CD8-positive, alpha-beta memory T cell (primary cell): ENCODE measurements at regions not wholly inside any gene's neighbourhood (a gene's known extent, or its start where the extent isn't known, plus 50 kb on each side); places are given as distances from the start of the nearest gene placed in this dataset.
"Not testable (repeated sequence)": the region's sequence is repeated elsewhere in the genome, so short reads cannot be mapped to it uniquely, and the experiment has no call there.

Source experiments
- CTCF ChIA-PET: fragments of 350-600 bp; sonication (Branson Sonifier 250); formaldehyde crosslinking; loops from one replicate; lab custom pipeline; 2021; ENCODE audit warnings: antibody characterized with exemption; lab: Charles Lee
- POLR2A ChIA-PET: fragments of 350-600 bp; sonication (Branson Sonifier 250); formaldehyde crosslinking; loops from one replicate; lab custom pipeline; 2021; ENCODE audit warnings: antibody characterized with exemption; lab: Charles Lee
- DNase-seq, 5 donors: peaks; one replicate each; pipeline versions ENCODE4 v3.0.0 to v3.0.0-alpha.2; 2020 to 2022; ENCODE audit warnings: mixed read lengths in 1 of 5
- H3K27ac ChIP-seq: one replicate; pipeline ENCODE4 v1.7.0; 2013; ENCODE audit warnings: low read depth, mild to moderate bottlenecking, low read length, moderate library complexity
- H3K27me3 ChIP-seq: 2 replicates; pipeline ENCODE4 v1.7.0; 2013; ENCODE audit warnings: low read length, mild to moderate bottlenecking; ENCODE audit not compliant: insufficient read depth, poor library complexity, severe bottlenecking
- H3K36me3 ChIP-seq: 2 replicates; pipeline ENCODE4 v1.7.0; 2013; ENCODE audit warnings: mild to moderate bottlenecking, low read length, moderate library complexity; ENCODE audit not compliant: insufficient read depth
- H3K4me1 ChIP-seq: 2 replicates; pipeline ENCODE4 v1.7.0; 2013; ENCODE audit warnings: mild to moderate bottlenecking, low read length, moderate library complexity; ENCODE audit not compliant: insufficient read depth
- H3K4me3 ChIP-seq: 2 replicates; pipeline ENCODE4 v1.7.0; 2013; ENCODE audit warnings: mild to moderate bottlenecking, low read length
- H3K9me3 ChIP-seq: 2 replicates; pipeline ENCODE4 v1.7.0; 2013; ENCODE audit warnings: mild to moderate bottlenecking, low read length
- H3K27ac Mint-ChIP-seq, 8 donors: one replicate each; pipeline ENCODE4 v1.8.0; 2020 to 2021; ENCODE audit warnings: mixed read lengths in 8 of 8, mild to moderate bottlenecking in 6 of 8, inconsistent platforms in 3 of 8, moderate library complexity in 3 of 8
- H3K27me3 Mint-ChIP-seq, 2 donors: one replicate each; pipeline ENCODE4 v1.8.0; 2020 to 2021; ENCODE audit warnings: mixed read lengths in 2 of 2, mild to moderate bottlenecking in 1 of 2, moderate library complexity in 1 of 2
- H3K36me3 Mint-ChIP-seq, 3 donors: one replicate each; pipeline ENCODE4 v1.8.0; 2020 to 2021; ENCODE audit warnings: mixed read lengths in 3 of 3, inconsistent platforms in 1 of 3, mild to moderate bottlenecking in 1 of 3
- H3K4me1 Mint-ChIP-seq, 3 donors: one replicate each; pipeline ENCODE4 v1.8.0; 2020 to 2021; ENCODE audit warnings: mixed read lengths in 3 of 3, inconsistent platforms in 1 of 3, mild to moderate bottlenecking in 1 of 3
- H3K4me3 Mint-ChIP-seq, 7 donors: one replicate each; pipeline ENCODE4 v1.8.0; 2020 to 2021; ENCODE audit warnings: mixed read lengths in 7 of 7, mild to moderate bottlenecking in 6 of 7, moderate library complexity in 4 of 7, inconsistent platforms in 2 of 7
- H3K9me3 Mint-ChIP-seq, 5 donors: one replicate each; pipeline ENCODE4 v1.8.0; 2020 to 2022; ENCODE audit warnings: mixed read lengths in 5 of 5, mild to moderate bottlenecking in 3 of 5, moderate library complexity in 2 of 5, inconsistent platforms in 1 of 5

DNA sequence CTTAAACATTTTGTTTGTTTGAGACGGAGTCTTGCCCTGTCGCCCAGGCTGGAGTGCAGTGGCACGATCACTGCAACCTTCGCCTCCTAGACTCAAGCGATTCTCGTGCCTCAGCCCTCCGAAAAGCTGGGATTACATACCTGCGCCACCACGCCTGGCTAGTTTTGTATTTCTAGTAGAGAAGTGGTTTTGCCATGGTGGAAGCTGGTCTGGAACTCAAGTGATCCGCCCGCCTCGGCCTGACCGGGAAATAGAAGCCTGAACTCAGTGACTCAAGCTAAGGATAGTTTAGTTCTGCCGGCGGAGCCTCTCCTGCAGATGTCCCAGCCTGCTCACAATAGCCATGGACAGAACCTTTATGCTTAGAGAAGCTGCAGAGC is 53.0 kb upstream of the ZNF254 start:
- Histone ChIP-seq H3K4me1 (peaks cover 45% of the 10 kb centered on the region), H3K4me3 (peak overlapping the region; percentile 99), H3K27ac (peak overlapping the region; percentile 89), H3K9me3 (no peaks in the 10 kb centered on the region), H3K36me3 (peaks cover 11% of the 10 kb centered on the region), H3K27me3 (no peaks in the 10 kb centered on the region)
- H3K9me3 Mint-ChIP-seq: no peaks in the 10 kb centered on the region
- H3K4me3 Mint-ChIP-seq: peak overlapping the region; percentile 99 to 100 (median 100)
- POLR2A ChIA-PET: interaction anchor here (0.6 to 2.2 kb wide), 11 partner anchors 9 to 760 kb away, joined by 3 to 20 read pairs (median 7); partner anchors contain the start of genes ZNF254, ZNF675, ZNF681 and ZNF726
- H3K27ac Mint-ChIP-seq: peak overlapping the region; percentile 91 to 100 (median 99)
- peaks cover 0 to 38% (median 11%) of the 10 kb centered on the region in 3 donors for H3K36me3 Mint-ChIP-seq
- no peaks in the 10 kb centered on the region for H3K27me3 Mint-ChIP-seq
- CTCF ChIA-PET: interaction anchor here (0.6 to 1.8 kb wide), 6 partner anchors 12 to 760 kb away, joined by 3 to 6 read pairs (median 3); partner anchors contain the start of gene ZNF254
- H3K4me1 Mint-ChIP-seq: peaks cover 49 to 86% (median 60%) of the 10 kb centered on the region in 3 donors
- DNase-seq: peak in 3 of 5 donors; percentile 2 to 49 (median 10)

GRCh38 chr19:24035261-24035880 is 51.6 kb upstream of the ZNF254 start:
- H3K27me3 Mint-ChIP-seq, H3K27me3 ChIP-seq, H3K9me3 ChIP-seq, CTCF ChIA-PET, DNase-seq, H3K4me3 ChIP-seq, POLR2A ChIA-PET, H3K27ac ChIP-seq, H3K9me3 Mint-ChIP-seq: not testable (repeated sequence)
- Mint-ChIP-seq H3K27ac (peak overlapping the region in 6 of 8 donors; percentile 6 to 84 (median 42)), H3K4me1 (peaks cover 53 to 86% (median 74%) of the 10 kb centered on the region in 3 donors), H3K36me3 (peaks cover 0 to 50% (median 18%) of the 10 kb centered on the region in 3 donors), H3K4me3 (peak overlapping the region; percentile 68 to 100 (median 100))
- H3K36me3 ChIP-seq: peaks cover 11% of the 10 kb centered on the region
- peaks cover 49% of the 10 kb centered on the region for H3K4me1 ChIP-seq
